ENCODE measurements at regions not wholly inside any gene's neighbourhood (a gene's known extent, or its start where the extent isn't known, plus 50 kb on each side); places are given as distances from the start of the nearest gene placed in this dataset.

GRCh38 chr18:29174891-29175290, 998.0 kb upstream of the CDH2 start:
- no peak for DNase-seq

- no peak for DNase-seq
These were observed 995.8 kb upstream of the CDH2 start for GRCh38 chr18:29172756-29173067.

GRCh38 chr18:29171892-29172755, 995.2 kb upstream of the CDH2 start:
- DNase-seq, result no peak

GRCh38 chr18:29169599-29169998, 992.7 kb upstream of the CDH2 start:
- no peak for DNase-seq

GRCh38 chr18:29164993-29165599, 988.2 kb upstream of the CDH2 start:
- DNase-seq, result no peak

GRCh38 chr18:29164020-29164706, 987.2 kb upstream of the CDH2 start:
- DNase-seq, result no peak

- no peak for DNase-seq
These were observed 986.7 kb upstream of the CDH2 start for GRCh38 chr18:29163596-29163995.

- DNase-seq, result no peak
These were observed 984.5 kb upstream of the CDH2 start for GRCh38 chr18:29161429-29161828.

GRCh38 chr18:29160170-29160569, 983.2 kb upstream of the CDH2 start:
- DNase-seq, result peak; percentile 74

GRCh38 chr18:29157905-29158304, 981.0 kb upstream of the CDH2 start:
- no peak for DNase-seq

- DNase-seq, result no peak
These were observed 980.3 kb upstream of the CDH2 start for GRCh38 chr18:29157057-29157780.

- no peak for DNase-seq
These were observed 979.6 kb upstream of the CDH2 start for GRCh38 chr18:29156531-29156930.

GRCh38 chr18:29154758-29155725, 978.1 kb upstream of the CDH2 start:
- no peak for DNase-seq

GRCh38 chr18:29154196-29154757, 977.3 kb upstream of the CDH2 start:
- no peak for DNase-seq

GRCh38 chr18:29153091-29153490, 976.2 kb upstream of the CDH2 start:
- DNase-seq, result no peak

GRCh38 chr18:29147944-29148343, 971.0 kb upstream of the CDH2 start:
- DNase-seq, result no peak

GRCh38 chr18:29146068-29146467, 969.1 kb upstream of the CDH2 start:
- DNase-seq, result no peak

- no peak for DNase-seq
These were observed 963.7 kb upstream of the CDH2 start for GRCh38 chr18:29140590-29140989.

GRCh38 chr18:29137773-29138495, 961.0 kb upstream of the CDH2 start:
- no peak for DNase-seq

- no peak for DNase-seq
These were observed 947.0 kb upstream of the CDH2 start for GRCh38 chr18:29123706-29124530.
